Astrocyte of the cerebellum (primary cell): ENCODE measurements at regions not wholly inside any gene's neighbourhood (a gene's known extent, or its start where the extent isn't known, plus 50 kb on each side); places are given as distances from the start of the nearest gene placed in this dataset.

Experiments
- DNase-seq: peaks from one replicate; pipeline ENCODE4 v3.0.0-alpha.2; 2011; ENCODE audit warnings: low read depth
- H3K4me3 ChIP-seq: 2 replicates; pipeline ENCODE4 v1.5.1; 2011; ENCODE audit warnings: mild to moderate bottlenecking, low read depth, low read length, moderate library complexity
- CTCF ChIP-seq: IDR thresholded peaks from 2 replicates; pipeline ENCODE4 v1.5.1; 2012; ENCODE audit warnings: low read length, low read depth, moderate library complexity, mild to moderate bottlenecking; ENCODE audit errors: missing control alignments
- in situ Hi-C: cut with HindIII; loops from 2 replicates; pipeline ENCODE4 v1.10.0; 2017; ENCODE audit warnings: low sequenced_read_pairs

- in situ Hi-C loops: no loop called here
- no peak for DNase-seq
Measured at GRCh38 chr14:71270111-71270510, 362.9 kb downstream of the PCNX1 start.

DNA sequence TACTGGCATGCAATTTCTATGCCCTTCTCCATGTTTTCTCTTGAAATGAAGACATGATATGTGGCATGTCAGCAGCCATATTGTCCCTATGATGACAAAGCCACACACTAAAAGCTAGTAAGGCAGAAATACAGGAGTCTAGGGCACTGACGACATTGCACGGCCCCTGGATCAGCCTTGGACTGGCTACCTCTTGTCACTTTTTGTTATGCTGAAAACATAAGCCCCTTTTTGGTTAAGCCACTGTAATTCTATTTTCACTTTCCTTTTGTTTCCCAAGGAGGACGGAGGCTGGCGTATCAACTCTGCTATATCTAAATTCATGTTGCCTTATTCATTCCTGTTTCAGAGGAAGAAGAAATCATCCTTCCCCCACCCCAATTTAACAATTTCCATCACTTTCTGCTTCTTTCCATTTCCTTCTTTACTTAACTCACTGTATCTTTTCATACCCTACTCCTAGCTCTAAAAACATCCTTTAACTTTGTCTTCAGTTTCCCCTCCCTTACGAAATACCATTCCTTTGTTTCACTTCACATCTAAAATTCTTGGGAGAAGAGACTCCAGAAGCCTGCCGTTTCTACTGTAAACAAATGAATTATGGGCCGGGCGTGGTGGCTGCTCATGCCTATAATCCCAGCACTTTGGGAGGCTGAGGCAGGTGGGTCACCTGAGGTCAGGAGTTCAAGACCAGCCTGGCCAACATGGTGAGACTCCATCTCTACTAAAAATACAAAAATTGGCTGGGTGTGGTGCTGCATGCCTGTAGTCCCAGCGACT lies 364.1 kb downstream of the PCNX1 start:
- no peak overlapping the region for H3K4me3 ChIP-seq
- no peak for DNase-seq
- in situ Hi-C loops: no loop called here
- TF ChIP-seq CTCF: no peak

More at GRCh38 chr14:71270111-71270510, 362.9 kb downstream of the PCNX1 start:
- TF ChIP-seq CTCF: no peak
- no peak overlapping the region for H3K4me3 ChIP-seq

DNA sequence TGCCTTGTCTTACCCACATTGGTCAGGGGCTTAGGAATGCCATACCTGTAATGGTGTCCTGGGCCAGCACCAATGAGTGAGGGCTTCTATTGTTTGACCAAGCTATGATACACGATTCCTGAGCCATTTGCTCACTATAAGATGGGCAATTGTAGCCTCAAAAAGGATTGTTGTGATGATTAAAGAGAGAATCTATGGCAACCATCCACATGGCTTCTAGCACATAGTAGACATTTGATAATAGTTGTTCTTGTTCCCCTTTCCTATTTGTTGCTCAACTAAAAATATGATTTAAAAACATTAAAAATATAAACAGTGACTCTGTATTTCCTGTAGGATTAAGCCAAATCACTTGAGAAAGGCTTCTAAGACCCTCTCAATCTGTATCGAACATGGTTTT lies 366.1 kb downstream of the PCNX1 start:
- no peak for TF ChIP-seq CTCF
- in situ Hi-C loops: no loop called here

GRCh38 chr14:71284048-71284447 lies 376.8 kb downstream of the PCNX1 start:
- no peak for DNase-seq
- in situ Hi-C loops: no loop called here
- no peak overlapping the region for H3K4me3 ChIP-seq
- no peak for TF ChIP-seq CTCF

More for the DNA sequence above, 366.1 kb downstream of the PCNX1 start:
- no peak overlapping the region for H3K4me3 ChIP-seq
- no peak for DNase-seq

- in situ Hi-C loops: no loop called here
- H3K4me3 ChIP-seq: no peak overlapping the region
- no peak for TF ChIP-seq CTCF
- no peak for DNase-seq
Measured at GRCh38 chr14:71286126-71286525, 378.9 kb downstream of the PCNX1 start.

DNA sequence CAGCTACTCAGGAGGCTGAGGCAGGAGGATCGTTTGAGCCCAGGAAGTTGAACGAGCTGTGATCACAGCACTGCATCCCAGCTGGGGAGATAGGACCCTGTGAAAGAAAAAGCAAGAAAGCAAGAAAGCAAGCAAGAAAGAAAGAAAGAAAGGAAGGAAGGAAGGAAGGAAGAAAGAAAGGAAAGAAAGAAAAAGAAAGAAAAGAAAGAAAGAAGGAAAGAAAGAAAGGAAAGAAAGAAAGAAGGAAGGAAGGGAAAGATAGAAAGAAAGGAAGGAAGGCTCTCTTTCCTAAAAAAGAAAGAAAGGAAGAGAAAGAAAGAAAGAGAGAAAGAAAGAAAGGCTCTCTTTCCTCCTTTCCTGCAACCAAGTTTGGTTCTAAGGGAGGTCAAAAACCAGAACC lies 380.3 kb downstream of the PCNX1 start:
- no peak for DNase-seq
- in situ Hi-C loops: no loop called here
- no peak overlapping the region for H3K4me3 ChIP-seq
- TF ChIP-seq CTCF: no peak

DNA sequence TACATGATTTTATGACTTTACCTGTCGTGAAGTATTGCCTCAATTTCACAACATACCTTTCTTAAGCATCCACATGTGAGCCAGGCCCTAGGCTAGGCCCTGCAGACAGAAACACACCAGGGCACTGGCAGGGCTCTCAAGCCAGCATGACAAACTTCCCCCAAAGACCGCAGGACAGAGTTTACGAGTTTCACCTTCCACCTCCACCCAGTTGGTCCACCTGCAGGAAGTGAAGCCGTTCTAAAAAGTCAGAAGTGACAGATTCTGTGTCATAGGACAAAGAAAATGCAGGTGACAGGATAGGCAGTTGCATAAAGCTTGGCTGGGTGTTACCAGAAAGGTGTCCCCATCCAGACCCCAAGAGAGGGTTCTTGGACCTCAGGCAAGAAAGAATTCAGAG lies 382.3 kb downstream of the PCNX1 start:
- DNase-seq: no peak
- no peak for TF ChIP-seq CTCF
- H3K4me3 ChIP-seq: no peak overlapping the region
- in situ Hi-C loops: no loop called here
